GM18502 (cell line): ENCODE measurements at regions not wholly inside any gene's neighbourhood (a gene's known extent, or its start where the extent isn't known, plus 50 kb on each side); places are given as distances from the start of the nearest gene placed in this dataset.

Experiments used
- ATAC-seq: cut with Tn5 transposase; IDR thresholded peaks from one replicate; pipeline ENCODE4 v1.9.1; 2021; ENCODE audit warnings: mild to moderate bottlenecking; ENCODE audit not compliant: unreplicated experiment, poor library complexity

- no peak for ATAC-seq
Observed at GRCh38 chr12:114757684-114758325, 73.8 kb upstream of the TBX3 start.

- ATAC-seq, result no peak
Observed at GRCh38 chr12:114752217-114752616, 68.2 kb upstream of the TBX3 start.

- no peak for ATAC-seq
Observed at GRCh38 chr12:114751712-114752111, 67.7 kb upstream of the TBX3 start.

GRCh38 chr12:114750917-114751316, 66.9 kb upstream of the TBX3 start:
- no peak for ATAC-seq

- no peak for ATAC-seq
Observed at GRCh38 chr12:114749065-114749464, 65.1 kb upstream of the TBX3 start.

GRCh38 chr12:114747012-114747858, 63.3 kb upstream of the TBX3 start:
- no peak for ATAC-seq

GRCh38 chr12:114746297-114747011, 62.5 kb upstream of the TBX3 start:
- ATAC-seq, result no peak

GRCh38 chr12:114744691-114745090, 60.7 kb upstream of the TBX3 start:
- no peak for ATAC-seq

GRCh38 chr12:114744285-114744684, 60.3 kb upstream of the TBX3 start:
- ATAC-seq, result no peak

- no peak for ATAC-seq
Observed at GRCh38 chr12:114743799-114744198, 59.8 kb upstream of the TBX3 start.

GRCh38 chr12:114743289-114743688, 59.3 kb upstream of the TBX3 start:
- no peak for ATAC-seq

- no peak for ATAC-seq
Observed at GRCh38 chr12:114742363-114742762, 58.4 kb upstream of the TBX3 start.

GRCh38 chr12:114741940-114742339, 58.0 kb upstream of the TBX3 start:
- no peak for ATAC-seq

GRCh38 chr12:114740448-114740847, 56.5 kb upstream of the TBX3 start:
- ATAC-seq, result no peak

- no peak for ATAC-seq
Observed at GRCh38 chr12:114738460-114739184, 54.6 kb upstream of the TBX3 start.

GRCh38 chr12:114735680-114736374, 51.9 kb upstream of the TBX3 start:
- no peak for ATAC-seq

GRCh38 chr12:114735011-114735410, 51.0 kb upstream of the TBX3 start:
- no peak for ATAC-seq

- no peak for ATAC-seq
Observed at GRCh38 chr12:114733919-114734318, 49.9 kb upstream of the TBX3 start.
